Osteoblast (primary cell): ENCODE measurements at regions not wholly inside any gene's neighbourhood (a gene's known extent, or its start where the extent isn't known, plus 50 kb on each side); places are given as distances from the start of the nearest gene placed in this dataset.

ENCODE experiments used
- DNase-seq: peaks from one replicate; pipeline ENCODE4 v3.0.0; 2011; ENCODE audit warnings: low spot score, mixed read lengths; ENCODE audit not compliant: insufficient read length; ENCODE audit errors: missing footprints
- H2AFZ ChIP-seq: 2 replicates; pipeline ENCODE4 v1.6.0; 2011; ENCODE audit warnings: mild to moderate bottlenecking, low read length
- H3K27ac ChIP-seq: 2 replicates; pipeline ENCODE4 v1.5.1; 2011; ENCODE audit warnings: mild to moderate bottlenecking, low read depth, low read length, moderate library complexity
- H3K27me3 ChIP-seq: 2 replicates; pipeline ENCODE4 v1.6.0; 2012; ENCODE audit warnings: mild to moderate bottlenecking, control low read depth, inconsistent platforms, low read length, moderate library complexity; ENCODE audit not compliant: insufficient read depth
- H3K36me3 ChIP-seq: 2 replicates; pipeline ENCODE4 v1.5.1; 2011; ENCODE audit warnings: mild to moderate bottlenecking, low read length, control low read depth, moderate library complexity; ENCODE audit not compliant: insufficient read depth
- H3K4me1 ChIP-seq: 2 replicates; pipeline ENCODE4 v1.5.1; 2011; ENCODE audit warnings: mild to moderate bottlenecking, low read length, control low read depth, moderate library complexity; ENCODE audit not compliant: insufficient read depth
- H3K4me2 ChIP-seq: 2 replicates; pipeline ENCODE4 v1.6.0; 2011; ENCODE audit warnings: mild to moderate bottlenecking, low read length; ENCODE audit not compliant: insufficient read depth
- H3K4me3 ChIP-seq: fragments of 200-600 bp; sonication (generic); 3 replicates; pipeline ENCODE4 v1.5.1; 2012; ENCODE audit warnings: mild to moderate bottlenecking, low read length, inconsistent platforms; ENCODE audit not compliant: insufficient read depth
- H3K79me2 ChIP-seq: 2 replicates; pipeline ENCODE4 v1.6.0; 2012; ENCODE audit warnings: mild to moderate bottlenecking, low read length, control low read depth, inconsistent platforms; ENCODE audit not compliant: insufficient read depth
- H3K9me3 ChIP-seq: 2 replicates; pipeline ENCODE4 v1.5.1; 2011; ENCODE audit warnings: low read depth, low read length, control low read depth
- H4K20me1 ChIP-seq: 2 replicates; pipeline ENCODE4 v1.6.0; 2012; ENCODE audit warnings: mild to moderate bottlenecking, low read length, control low read depth; ENCODE audit not compliant: insufficient read depth
- TF ChIP-seq, protein P1 (sequence below): IDR thresholded peaks from 2 replicates; pipeline ENCODE4 v1.5.1; 2011; ENCODE audit warnings: mild to moderate bottlenecking, low read depth, low read length, moderate library complexity; ENCODE audit errors: extremely low read depth

DNA sequence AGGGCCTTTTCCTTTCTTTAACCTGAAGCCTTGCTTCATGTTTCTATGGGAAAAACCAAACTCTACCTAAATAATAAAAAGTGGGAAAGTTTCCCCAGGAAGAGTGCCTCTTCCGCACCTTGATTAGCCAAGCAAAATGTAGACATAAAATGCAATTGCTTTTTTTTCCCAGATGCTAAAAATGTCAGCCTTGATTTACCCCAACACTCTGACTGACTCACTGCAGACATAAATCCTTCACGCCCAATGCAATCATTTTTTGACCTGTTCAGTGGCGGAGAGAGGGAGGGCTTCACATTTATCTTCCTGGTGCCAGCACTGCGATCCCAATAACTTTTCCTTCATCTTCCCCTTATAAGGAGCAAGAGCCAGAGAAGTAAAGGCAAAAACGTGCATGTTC, 261.5 kb downstream of the SEC16B start:
- Histone ChIP-seq H3K9me3 (no peaks in the 10 kb centered on the region), H3K27ac (no peak overlapping the region), H3K27me3 (no peaks in the 10 kb centered on the region), H4K20me1 (no peaks in the 10 kb centered on the region), H3K4me3 (no peak overlapping the region), H3K36me3 (no peaks in the 10 kb centered on the region), H3K79me2 (no peaks in the 10 kb centered on the region), H3K4me1 (no peaks in the 10 kb centered on the region), H2AFZ (no peak overlapping the region), H3K4me2 (no peak overlapping the region)
- no peak for DNase-seq
- TF ChIP-seq, protein P1, sequence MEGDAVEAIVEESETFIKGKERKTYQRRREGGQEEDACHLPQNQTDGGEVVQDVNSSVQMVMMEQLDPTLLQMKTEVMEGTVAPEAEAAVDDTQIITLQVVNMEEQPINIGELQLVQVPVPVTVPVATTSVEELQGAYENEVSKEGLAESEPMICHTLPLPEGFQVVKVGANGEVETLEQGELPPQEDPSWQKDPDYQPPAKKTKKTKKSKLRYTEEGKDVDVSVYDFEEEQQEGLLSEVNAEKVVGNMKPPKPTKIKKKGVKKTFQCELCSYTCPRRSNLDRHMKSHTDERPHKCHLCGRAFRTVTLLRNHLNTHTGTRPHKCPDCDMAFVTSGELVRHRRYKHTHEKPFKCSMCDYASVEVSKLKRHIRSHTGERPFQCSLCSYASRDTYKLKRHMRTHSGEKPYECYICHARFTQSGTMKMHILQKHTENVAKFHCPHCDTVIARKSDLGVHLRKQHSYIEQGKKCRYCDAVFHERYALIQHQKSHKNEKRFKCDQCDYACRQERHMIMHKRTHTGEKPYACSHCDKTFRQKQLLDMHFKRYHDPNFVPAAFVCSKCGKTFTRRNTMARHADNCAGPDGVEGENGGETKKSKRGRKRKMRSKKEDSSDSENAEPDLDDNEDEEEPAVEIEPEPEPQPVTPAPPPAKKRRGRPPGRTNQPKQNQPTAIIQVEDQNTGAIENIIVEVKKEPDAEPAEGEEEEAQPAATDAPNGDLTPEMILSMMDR = no peak

DNA sequence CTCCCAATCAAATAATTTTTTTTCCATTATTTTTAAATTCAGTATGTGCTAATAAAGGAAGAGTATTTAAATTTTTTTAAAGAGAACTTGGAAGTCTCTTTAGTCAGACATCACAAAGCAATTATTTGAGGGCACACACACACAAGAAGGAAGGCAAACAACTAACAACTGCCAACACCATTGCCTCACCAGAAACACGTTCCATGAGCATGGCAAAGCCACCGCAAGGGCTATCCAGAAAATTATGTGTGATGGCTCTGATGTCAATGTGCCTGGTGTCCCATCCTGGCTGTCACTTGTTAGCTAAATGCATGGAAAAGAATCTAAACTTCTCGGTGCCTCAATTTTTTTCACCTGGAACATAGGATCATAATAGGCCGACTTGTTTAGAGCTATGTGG, 262.9 kb downstream of the SEC16B start:
- Histone ChIP-seq H3K27me3 (no peaks in the 10 kb centered on the region), H3K79me2 (no peaks in the 10 kb centered on the region), H3K4me1 (no peaks in the 10 kb centered on the region), H3K4me3 (no peak overlapping the region), H2AFZ (no peak overlapping the region), H3K9me3 (no peaks in the 10 kb centered on the region), H3K4me2 (no peak overlapping the region), H3K27ac (no peak overlapping the region), H3K36me3 (no peaks in the 10 kb centered on the region), H4K20me1 (no peaks in the 10 kb centered on the region)
- DNase-seq = no peak
- TF ChIP-seq, protein P1 = no peak

DNA sequence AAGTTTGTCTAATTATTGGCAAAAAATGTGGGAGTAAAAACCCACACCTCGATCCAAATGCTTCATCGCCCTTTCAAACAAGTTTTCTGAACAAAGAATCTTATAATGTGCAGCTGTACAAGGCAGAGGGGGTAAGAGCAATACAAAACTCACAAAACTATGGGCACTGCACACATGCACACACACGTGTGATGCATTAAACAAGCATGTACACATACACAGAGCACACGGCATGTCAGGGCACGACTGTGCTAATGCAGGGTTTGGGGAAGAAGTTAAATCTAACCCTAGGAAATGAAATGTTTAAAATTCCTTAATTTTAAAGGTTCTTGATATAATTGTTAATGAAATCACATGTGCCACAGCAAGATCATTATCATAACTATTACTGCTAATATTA, 264.0 kb downstream of the SEC16B start:
- Histone ChIP-seq H3K27ac (no peak overlapping the region), H3K27me3 (no peaks in the 10 kb centered on the region), H3K4me2 (no peak overlapping the region), H3K9me3 (no peaks in the 10 kb centered on the region), H4K20me1 (no peaks in the 10 kb centered on the region), H3K79me2 (no peaks in the 10 kb centered on the region), H3K4me1 (no peaks in the 10 kb centered on the region), H3K4me3 (no peak overlapping the region), H3K36me3 (no peaks in the 10 kb centered on the region), H2AFZ (no peak overlapping the region)
- DNase-seq = no peak
- TF ChIP-seq, protein P1 = no peak

DNA sequence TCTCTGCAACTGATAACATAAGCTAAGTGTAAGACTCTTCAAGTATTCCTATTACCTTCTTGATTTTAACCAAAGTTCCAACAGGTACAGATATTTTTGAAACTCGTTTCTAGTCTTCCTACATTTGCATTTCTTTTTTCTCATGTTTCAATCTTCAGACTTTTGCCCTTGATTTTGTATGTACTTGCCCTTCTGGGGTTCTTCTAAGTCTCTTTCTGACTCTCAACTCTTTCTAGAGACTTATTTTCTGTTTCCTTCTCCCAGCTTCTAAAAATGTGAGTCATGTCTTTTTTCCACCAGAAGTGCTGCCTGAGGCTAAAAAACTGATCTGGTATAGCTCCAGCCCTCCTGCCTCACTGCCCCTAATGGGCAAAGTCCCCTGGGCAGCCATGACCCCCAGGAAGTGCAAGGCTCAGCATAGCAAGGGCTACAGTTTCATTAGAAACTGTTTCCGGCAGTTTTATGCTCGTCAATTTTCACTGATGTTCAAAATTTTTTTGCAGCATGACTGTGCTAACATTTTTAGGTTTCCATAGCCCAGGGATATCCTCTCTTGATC, 265.9 kb downstream of the SEC16B start:
- H3K4me3 ChIP-seq = no peak overlapping the region
- no peaks in the 10 kb centered on the region for H3K27me3 ChIP-seq
- H3K9me3 ChIP-seq = no peaks in the 10 kb centered on the region
- no peaks in the 10 kb centered on the region for H3K36me3 ChIP-seq
- H4K20me1 ChIP-seq = no peaks in the 10 kb centered on the region
- H3K27ac ChIP-seq = no peak overlapping the region
- H3K79me2 ChIP-seq = no peaks in the 10 kb centered on the region
- TF ChIP-seq, protein P1 = no peak
- DNase-seq = no peak
- H3K4me1 ChIP-seq = no peaks in the 10 kb centered on the region
- no peak overlapping the region for H3K4me2 ChIP-seq
- H2AFZ ChIP-seq = no peak overlapping the region
